Mucosa of stomach (tissue), 1 donor: ENCODE measurements at regions not wholly inside any gene's neighbourhood (a gene's known extent, or its start where the extent isn't known, plus 50 kb on each side); places are given as distances from the start of the nearest gene placed in this dataset.

Experiments
- H3K27me3 ChIP-seq: one replicate; pipeline ENCODE4 v1.7.0; 2013; ENCODE audit warnings: mild to moderate bottlenecking, low read length; ENCODE audit not compliant: control insufficient read depth, insufficient read depth
- H3K36me3 ChIP-seq: one replicate; pipeline ENCODE4 v1.7.0; 2013; ENCODE audit warnings: low read length; ENCODE audit not compliant: control insufficient read depth, insufficient read depth
- H3K4me1 ChIP-seq: one replicate; pipeline ENCODE4 v1.7.0; 2013; ENCODE audit warnings: mild to moderate bottlenecking, low read length; ENCODE audit not compliant: control insufficient read depth, insufficient read depth
- H3K4me3 ChIP-seq: one replicate; pipeline ENCODE4 v1.7.0; 2013; ENCODE audit warnings: low read length
- H3K9ac ChIP-seq: one replicate; pipeline ENCODE4 v1.7.0; 2013; ENCODE audit warnings: mild to moderate bottlenecking, low read length, moderate library complexity
- H3K9me3 ChIP-seq: one replicate; pipeline ENCODE4 v1.7.0; 2013; ENCODE audit warnings: mild to moderate bottlenecking, low read length, moderate library complexity; ENCODE audit not compliant: control insufficient read depth
- donor health status: Pancreatic carcinoma.

- H3K9ac ChIP-seq, result no peak overlapping the region
- peaks cover 7% of the 10 kb centered on the region for H3K4me1 ChIP-seq
- H3K4me3 ChIP-seq, result no peak overlapping the region
- H3K9me3 ChIP-seq, result no peaks in the 10 kb centered on the region
- H3K27me3 ChIP-seq, result no peaks in the 10 kb centered on the region
- H3K36me3 ChIP-seq, result no peaks in the 10 kb centered on the region
Measured at GRCh38 chr10:78205457-78206016, 171.9 kb downstream of the RPS24 start.

- H3K9ac ChIP-seq, result no peak overlapping the region
- no peaks in the 10 kb centered on the region for H3K9me3 ChIP-seq
- H3K27me3 ChIP-seq, result no peaks in the 10 kb centered on the region
- no peak overlapping the region for H3K4me3 ChIP-seq
- peaks cover 7% of the 10 kb centered on the region for H3K4me1 ChIP-seq
- no peaks in the 10 kb centered on the region for H3K36me3 ChIP-seq
Measured at GRCh38 chr10:78207216-78207615, 173.6 kb downstream of the RPS24 start.

GRCh38 chr10:78207776-78208175, 174.1 kb downstream of the RPS24 start:
- Histone ChIP-seq H3K27me3 (no peaks in the 10 kb centered on the region), H3K4me3 (no peak overlapping the region), H3K9ac (no peak overlapping the region), H3K36me3 (no peaks in the 10 kb centered on the region), H3K4me1 (peaks cover 7% of the 10 kb centered on the region), H3K9me3 (no peaks in the 10 kb centered on the region)

- Histone ChIP-seq H3K9ac (no peak overlapping the region), H3K4me1 (no peaks in the 10 kb centered on the region), H3K27me3 (no peaks in the 10 kb centered on the region), H3K4me3 (no peak overlapping the region), H3K36me3 (no peaks in the 10 kb centered on the region), H3K9me3 (no peaks in the 10 kb centered on the region)
Measured at GRCh38 chr10:78209970-78210369, 176.3 kb downstream of the RPS24 start.

GRCh38 chr10:78210548-78210947, 176.9 kb downstream of the RPS24 start:
- Histone ChIP-seq H3K36me3 (no peaks in the 10 kb centered on the region), H3K4me1 (no peaks in the 10 kb centered on the region), H3K9me3 (no peaks in the 10 kb centered on the region), H3K27me3 (no peaks in the 10 kb centered on the region), H3K4me3 (no peak overlapping the region), H3K9ac (no peak overlapping the region)

GRCh38 chr10:78210976-78211375, 177.3 kb downstream of the RPS24 start:
- Histone ChIP-seq H3K36me3 (no peaks in the 10 kb centered on the region), H3K9me3 (no peaks in the 10 kb centered on the region), H3K4me1 (no peaks in the 10 kb centered on the region), H3K9ac (no peak overlapping the region), H3K4me3 (no peak overlapping the region), H3K27me3 (no peaks in the 10 kb centered on the region)

GRCh38 chr10:78211561-78212051, 177.9 kb downstream of the RPS24 start:
- no peaks in the 10 kb centered on the region for H3K4me1 ChIP-seq
- H3K4me3 ChIP-seq, result no peak overlapping the region
- no peak overlapping the region for H3K9ac ChIP-seq
- no peaks in the 10 kb centered on the region for H3K9me3 ChIP-seq
- H3K27me3 ChIP-seq, result no peaks in the 10 kb centered on the region
- no peaks in the 10 kb centered on the region for H3K36me3 ChIP-seq

GRCh38 chr10:78212060-78212785, 178.6 kb downstream of the RPS24 start:
- no peaks in the 10 kb centered on the region for H3K36me3 ChIP-seq
- no peaks in the 10 kb centered on the region for H3K27me3 ChIP-seq
- no peak overlapping the region for H3K4me3 ChIP-seq
- no peak overlapping the region for H3K9ac ChIP-seq
- no peaks in the 10 kb centered on the region for H3K4me1 ChIP-seq
- no peaks in the 10 kb centered on the region for H3K9me3 ChIP-seq

GRCh38 chr10:78212786-78213175, 179.1 kb downstream of the RPS24 start:
- H3K4me3 ChIP-seq, result no peak overlapping the region
- no peaks in the 10 kb centered on the region for H3K36me3 ChIP-seq
- no peaks in the 10 kb centered on the region for H3K9me3 ChIP-seq
- peaks cover 4% of the 10 kb centered on the region for H3K27me3 ChIP-seq
- H3K4me1 ChIP-seq, result no peaks in the 10 kb centered on the region
- H3K9ac ChIP-seq, result no peak overlapping the region

- peaks cover 17% of the 10 kb centered on the region for H3K27me3 ChIP-seq
- H3K9me3 ChIP-seq, result no peaks in the 10 kb centered on the region
- H3K4me3 ChIP-seq, result no peak overlapping the region
- H3K36me3 ChIP-seq, result no peaks in the 10 kb centered on the region
- peaks cover 11% of the 10 kb centered on the region for H3K4me1 ChIP-seq
- no peak overlapping the region for H3K9ac ChIP-seq
Measured at GRCh38 chr10:78214955-78215354, 181.3 kb downstream of the RPS24 start.

GRCh38 chr10:78215645-78216044, 182.0 kb downstream of the RPS24 start:
- H3K9me3 ChIP-seq, result no peaks in the 10 kb centered on the region
- H3K9ac ChIP-seq, result no peak overlapping the region
- no peaks in the 10 kb centered on the region for H3K36me3 ChIP-seq
- H3K27me3 ChIP-seq, result peaks cover 17% of the 10 kb centered on the region
- H3K4me1 ChIP-seq, result peaks cover 11% of the 10 kb centered on the region
- H3K4me3 ChIP-seq, result no peak overlapping the region

- Histone ChIP-seq H3K27me3 (peaks cover 17% of the 10 kb centered on the region), H3K4me1 (peaks cover 11% of the 10 kb centered on the region), H3K4me3 (no peak overlapping the region), H3K9ac (no peak overlapping the region), H3K9me3 (no peaks in the 10 kb centered on the region), H3K36me3 (no peaks in the 10 kb centered on the region)
Measured at GRCh38 chr10:78217336-78217735, 183.7 kb downstream of the RPS24 start.
